ENCODE measurements at regions not wholly inside any gene's neighbourhood (a gene's known extent, or its start where the extent isn't known, plus 50 kb on each side); places are given as distances from the start of the nearest gene placed in this dataset.
"Not testable (repeated sequence)": the region's sequence is repeated elsewhere in the genome, so short reads cannot be mapped to it uniquely, and the experiment has no call there.

DNA sequence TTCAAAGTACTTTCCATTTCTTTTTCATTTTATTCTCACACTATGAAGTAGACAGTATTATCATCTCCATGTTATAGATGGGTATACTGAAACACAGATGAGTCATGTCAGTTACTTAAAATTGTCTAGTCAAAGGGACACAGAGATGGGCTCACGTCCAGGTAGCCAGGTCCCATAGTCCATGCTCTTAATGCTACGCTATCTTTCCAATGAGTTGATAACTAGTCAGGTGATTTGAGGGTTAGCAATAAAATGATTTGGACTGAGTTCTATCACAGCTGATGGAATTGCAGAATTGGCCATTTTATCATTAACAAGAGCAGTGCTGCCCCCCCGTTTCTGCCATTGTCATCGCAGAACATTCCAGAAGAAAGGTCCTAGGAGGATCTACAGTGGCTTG lies 318.9 kb downstream of the DLEU7 start:
- no peaks in the 10 kb centered on the region for H3K27me3 Mint-ChIP-seq
- H3K4me1 Mint-ChIP-seq, result peaks cover 2 to 21% (median 9%) of the 10 kb centered on the region in 3 donors
- peaks cover 1% of the 10 kb centered on the region for H3K36me3 Mint-ChIP-seq
- no peak overlapping the region for H3K4me3 Mint-ChIP-seq
- no peaks in the 10 kb centered on the region for H3K9me3 Mint-ChIP-seq
- H3K27ac Mint-ChIP-seq, result peak overlapping the region in 1 of 3 donors; percentile 55

DNA sequence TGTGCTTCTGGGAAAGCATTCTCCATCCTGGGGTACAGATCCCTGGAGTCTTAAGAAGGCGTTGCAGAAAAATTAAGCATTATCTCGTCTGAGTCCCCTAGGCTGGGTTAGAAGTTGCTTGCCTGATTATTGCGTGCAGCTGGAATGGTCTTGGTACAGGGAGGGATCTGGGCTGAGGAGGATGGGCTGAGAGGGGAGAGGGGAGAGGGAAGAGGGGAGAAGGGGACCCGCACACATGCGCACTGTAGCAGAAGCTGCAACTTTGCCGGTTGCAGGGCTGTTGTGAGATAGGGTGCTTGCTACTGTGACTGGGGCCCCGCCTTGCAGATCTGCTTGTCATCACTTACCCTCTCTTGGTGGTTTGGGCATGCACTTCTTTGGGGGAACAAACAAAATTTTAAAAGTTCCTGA lies 316.8 kb downstream of the DLEU7 start:
- no peak overlapping the region for H3K27ac Mint-ChIP-seq
- H3K9me3 Mint-ChIP-seq, result no peaks in the 10 kb centered on the region
- H3K4me3 Mint-ChIP-seq, result peak overlapping the region in 2 of 4 donors; percentile 32 to 49
- H3K27me3 Mint-ChIP-seq, result no peaks in the 10 kb centered on the region
- H3K4me1 Mint-ChIP-seq, result peaks cover 2 to 17% (median 9%) of the 10 kb centered on the region in 3 donors
- no peaks in the 10 kb centered on the region for H3K36me3 Mint-ChIP-seq

DNA sequence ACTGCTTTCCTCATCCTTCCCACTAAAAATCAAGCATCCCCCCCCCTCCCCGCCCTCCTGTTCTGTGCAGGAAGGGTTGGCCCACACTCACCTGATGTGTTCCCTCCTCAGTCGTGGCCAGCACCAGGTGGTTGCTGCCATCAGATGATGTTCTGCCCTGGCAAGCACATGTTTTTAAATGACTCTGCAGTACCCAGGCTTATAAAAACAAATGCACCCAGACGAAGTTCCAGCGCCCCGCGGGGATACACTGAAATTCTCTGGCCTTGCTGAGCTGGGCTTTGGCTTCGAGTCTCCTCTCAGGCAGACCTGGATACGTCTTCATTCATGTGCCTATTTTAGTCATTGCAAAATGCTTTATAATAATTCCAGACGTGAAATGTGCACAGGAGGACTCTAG lies 316.3 kb downstream of the DLEU7 start:
- Mint-ChIP-seq H3K27me3 (no peaks in the 10 kb centered on the region), H3K27ac (no peak overlapping the region), H3K9me3 (no peaks in the 10 kb centered on the region), H3K36me3 (no peaks in the 10 kb centered on the region), H3K4me3 (peak overlapping the region in 1 of 4 donors; percentile 78), H3K4me1 (peaks cover 2 to 19% (median 9%) of the 10 kb centered on the region in 3 donors)

DNA sequence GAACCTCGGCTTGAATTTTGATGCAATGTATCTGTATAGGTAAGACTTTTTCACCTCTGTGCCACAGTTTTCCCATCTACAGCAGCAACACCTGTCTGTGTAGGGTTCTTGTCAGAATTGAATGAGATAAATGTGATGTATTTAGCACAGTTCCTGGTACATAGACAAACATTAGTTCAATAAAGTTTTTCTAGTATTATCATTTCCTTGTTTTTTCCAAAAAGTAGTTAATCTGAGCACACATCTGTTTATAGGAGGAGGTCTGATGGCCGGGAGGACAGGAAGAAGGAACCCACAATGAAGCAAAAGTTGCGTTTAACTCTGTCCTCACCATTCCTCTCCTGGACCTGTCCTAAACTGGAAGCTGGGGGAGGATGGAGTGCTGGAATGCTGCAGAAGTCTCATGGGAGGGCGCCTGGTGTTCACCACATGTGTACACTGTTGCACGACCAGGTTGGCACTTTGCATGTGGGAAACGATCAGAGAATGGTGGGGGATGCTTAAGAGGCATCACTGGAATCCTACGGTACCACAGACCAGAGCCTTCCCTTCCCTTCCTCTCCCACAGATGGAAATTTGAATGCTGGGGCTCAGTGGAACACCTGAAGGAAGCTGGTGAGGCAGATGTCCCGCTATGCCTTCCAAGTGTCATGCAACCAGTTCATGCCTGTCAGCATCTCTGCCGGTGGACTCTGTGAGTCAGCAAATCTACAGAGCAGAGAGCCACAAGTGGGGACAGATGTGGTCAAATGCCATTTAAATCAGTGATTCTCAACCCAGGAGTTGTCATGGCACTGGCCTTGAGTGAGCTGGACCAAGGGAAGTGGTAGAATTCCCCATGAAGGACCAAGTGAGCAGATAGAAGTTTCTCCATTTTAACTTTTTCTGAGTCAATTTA lies 315.6 kb downstream of the DLEU7 start:
- no peaks in the 10 kb centered on the region for H3K27me3 Mint-ChIP-seq
- H3K36me3 Mint-ChIP-seq, result no peaks in the 10 kb centered on the region
- no peaks in the 10 kb centered on the region for H3K9me3 Mint-ChIP-seq
- H3K4me3 Mint-ChIP-seq, result peak overlapping the region in 1 of 4 donors; percentile 8
- H3K27ac Mint-ChIP-seq, result no peak overlapping the region
- H3K4me1 Mint-ChIP-seq, result peaks cover 2 to 19% (median 9%) of the 10 kb centered on the region in 3 donors

DNA sequence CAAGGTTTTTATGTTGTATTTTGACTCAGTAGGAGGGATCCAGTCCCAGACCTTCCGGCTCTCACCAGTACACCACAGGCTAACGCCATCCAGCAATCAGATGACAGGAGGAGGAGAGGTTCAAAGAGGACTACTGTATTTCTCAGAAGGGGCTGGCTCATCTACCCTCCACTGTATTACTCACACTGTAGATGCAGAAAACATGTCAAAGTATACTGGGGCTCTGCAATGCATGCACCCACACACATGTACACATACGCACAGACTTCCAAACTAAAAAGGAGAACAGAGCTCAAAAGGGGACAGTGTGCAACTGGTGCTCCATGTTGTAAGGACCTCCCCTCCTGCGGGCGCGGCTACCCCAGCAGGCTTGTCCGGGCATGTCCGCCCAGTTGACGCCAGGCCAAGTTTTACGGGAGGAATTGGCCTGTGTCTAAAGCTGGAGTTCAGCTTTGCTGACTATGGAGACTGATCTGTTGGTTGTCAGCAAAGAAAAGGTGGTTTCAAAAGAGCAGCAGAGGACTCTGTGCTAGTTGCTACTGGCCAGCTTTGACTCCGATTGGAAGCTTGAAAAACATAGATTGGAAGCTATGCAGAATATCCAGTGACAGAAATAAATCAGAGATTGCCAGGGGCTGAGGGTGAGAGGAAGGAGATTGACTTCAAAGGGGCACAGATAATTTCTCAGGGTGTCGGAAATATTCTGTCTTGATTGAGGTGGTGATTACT lies 314.2 kb downstream of the DLEU7 start:
- no peaks in the 10 kb centered on the region for H3K36me3 Mint-ChIP-seq
- peaks cover 2 to 9% (median 5%) of the 10 kb centered on the region in 3 donors for H3K9me3 Mint-ChIP-seq
- H3K4me3 Mint-ChIP-seq, result no peak overlapping the region
- H3K27me3 Mint-ChIP-seq, result no peaks in the 10 kb centered on the region
- H3K27ac Mint-ChIP-seq, result peak overlapping the region in 1 of 3 donors; percentile 62
- peaks cover 2 to 19% (median 9%) of the 10 kb centered on the region in 3 donors for H3K4me1 Mint-ChIP-seq

DNA sequence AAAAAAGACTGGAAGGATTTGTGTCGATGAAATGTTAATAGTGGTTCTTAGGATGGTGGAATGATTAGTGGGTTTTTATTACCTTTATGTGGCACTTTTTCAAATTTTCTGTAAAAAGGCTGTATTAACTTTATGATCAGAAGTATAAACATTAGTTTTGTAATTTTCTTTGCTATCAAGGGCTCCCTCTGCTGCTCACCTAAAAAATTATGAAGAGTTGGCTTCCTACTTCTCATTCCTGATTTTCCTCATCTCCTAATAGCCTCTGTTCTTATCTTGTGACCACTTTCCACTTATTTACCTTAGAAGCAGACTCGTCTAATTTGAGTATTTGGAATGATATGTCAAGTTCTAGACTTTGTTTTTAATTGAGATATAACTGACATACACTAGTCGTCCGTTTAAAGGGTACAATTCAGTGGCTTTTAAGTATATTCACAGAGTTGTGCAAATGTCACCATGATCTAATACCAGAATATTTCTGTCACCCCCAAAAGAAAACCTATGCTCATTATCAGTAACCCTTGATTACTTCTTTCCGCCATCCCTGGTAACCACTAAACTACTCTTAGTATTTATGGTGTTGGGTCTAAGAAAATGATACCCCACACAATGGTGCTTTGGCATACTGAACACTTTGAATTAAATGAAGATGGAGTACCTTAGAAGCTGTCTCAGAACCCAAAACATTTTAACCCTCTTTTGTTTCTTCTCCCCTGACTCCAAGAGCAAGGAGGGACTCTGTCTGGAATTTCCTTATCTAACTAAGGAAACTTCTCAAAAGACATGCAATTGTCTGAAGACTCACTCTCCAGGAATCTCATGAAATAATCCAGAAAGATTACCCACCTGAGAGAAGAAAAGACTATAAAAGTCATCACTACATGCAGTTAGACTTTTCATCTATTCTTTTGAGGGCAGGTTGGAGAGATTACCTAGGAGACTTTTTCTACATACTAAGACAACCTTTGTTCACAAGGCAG lies 311.3 kb downstream of the DLEU7 start:
- no peak overlapping the region for H3K4me3 Mint-ChIP-seq
- no peaks in the 10 kb centered on the region for H3K36me3 Mint-ChIP-seq
- H3K4me1 Mint-ChIP-seq, result peaks cover 0 to 12% (median 7%) of the 10 kb centered on the region in 3 donors
- H3K27ac Mint-ChIP-seq, result no peak overlapping the region
- no peaks in the 10 kb centered on the region for H3K27me3 Mint-ChIP-seq
- H3K9me3 Mint-ChIP-seq, result peaks cover 5 to 29% (median 22%) of the 10 kb centered on the region in 3 donors

DNA sequence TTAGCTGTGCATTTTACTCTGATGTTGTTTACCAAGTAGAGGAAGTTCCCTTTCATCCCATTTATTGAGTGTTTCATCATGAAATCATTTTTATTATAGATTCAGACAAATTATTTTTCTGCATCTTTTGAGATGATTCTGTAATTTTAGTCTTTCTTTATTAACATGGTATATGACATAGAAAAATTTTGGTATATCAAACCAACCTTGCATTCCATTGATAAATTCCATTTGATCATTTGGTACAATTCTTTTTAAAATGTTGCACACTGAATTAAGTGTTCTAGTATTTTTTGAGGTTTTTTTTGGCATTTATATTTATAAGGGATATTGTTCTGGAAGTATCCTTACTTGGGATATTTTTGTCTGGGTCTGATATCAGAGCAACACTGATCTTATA lies 308.4 kb downstream of the DLEU7 start:
- Mint-ChIP-seq H3K27me3 (no peaks in the 10 kb centered on the region), H3K9me3 (peaks cover 8 to 33% (median 26%) of the 10 kb centered on the region in 3 donors), H3K4me1 (peaks cover 0 to 1% (median 0%) of the 10 kb centered on the region in 3 donors)

DNA sequence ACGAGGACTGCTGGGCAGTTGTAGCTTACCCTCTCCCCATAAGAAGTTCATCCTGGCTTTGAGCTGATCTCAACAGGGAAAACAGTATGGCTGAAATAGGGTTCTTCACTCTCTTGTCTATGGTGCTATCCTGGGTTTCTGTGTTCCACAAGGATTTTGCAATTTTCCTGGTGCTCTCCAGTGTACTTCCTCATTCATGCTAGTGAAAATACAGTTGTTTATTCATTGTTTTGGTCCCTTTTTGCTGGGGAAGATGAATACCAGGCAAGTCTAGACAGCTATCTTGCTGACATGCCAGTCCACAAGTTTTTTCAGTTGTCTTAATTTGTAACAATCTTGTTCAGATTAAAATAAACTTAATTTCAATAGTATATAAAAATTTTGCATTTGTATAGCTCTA lies 306.5 kb downstream of the DLEU7 start:
- Mint-ChIP-seq H3K27ac (no peak overlapping the region), H3K36me3 (peaks cover 5% of the 10 kb centered on the region), H3K4me3 (no peak overlapping the region), H3K9me3 (peaks cover 8 to 33% (median 26%) of the 10 kb centered on the region in 3 donors), H3K4me1 (no peaks in the 10 kb centered on the region), H3K27me3 (no peaks in the 10 kb centered on the region)

More for the DNA sequence above, 308.4 kb downstream of the DLEU7 start:
- no peak overlapping the region for H3K27ac Mint-ChIP-seq
- H3K36me3 Mint-ChIP-seq, result peaks cover 5% of the 10 kb centered on the region
- H3K4me3 Mint-ChIP-seq, result no peak overlapping the region

DNA sequence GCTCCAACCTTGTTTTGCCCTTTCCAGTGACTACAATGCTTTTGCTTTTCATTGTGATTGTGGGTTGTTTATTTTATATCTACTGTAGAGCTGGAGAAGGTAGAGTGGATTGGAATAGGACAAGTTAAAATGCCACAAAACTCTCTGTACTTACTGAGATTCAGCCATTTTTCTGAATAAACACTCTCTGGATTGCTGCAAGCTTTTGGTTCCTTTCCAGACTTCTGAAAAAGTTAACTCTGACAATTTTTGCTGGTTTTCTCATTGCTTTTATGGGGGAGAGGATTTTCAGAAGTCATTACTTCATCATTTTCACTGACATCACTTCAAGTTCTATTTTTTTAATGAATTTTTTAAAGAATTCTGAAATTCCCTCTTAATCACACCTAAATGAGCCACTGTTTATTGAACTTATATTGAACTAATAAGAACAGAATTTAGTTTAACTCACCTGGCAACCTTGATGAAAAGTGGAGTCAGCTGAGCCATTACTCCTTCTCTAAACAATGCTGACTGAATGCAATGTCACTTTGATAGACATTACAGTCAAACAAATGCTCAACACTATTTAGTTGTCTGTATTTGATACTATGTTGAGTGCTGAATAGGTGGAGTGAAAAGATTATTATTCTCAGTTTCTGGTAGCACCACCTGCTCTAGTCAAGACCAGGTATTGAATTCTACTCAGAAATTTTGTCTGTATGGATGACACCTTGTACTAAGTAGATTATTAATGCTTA lies 303.5 kb downstream of the DLEU7 start:
- Mint-ChIP-seq H3K4me1 (no peaks in the 10 kb centered on the region), H3K27ac (no peak overlapping the region), H3K27me3 (no peaks in the 10 kb centered on the region), H3K4me3 (peak overlapping the region in 1 of 4 donors; percentile 32), H3K36me3 (peaks cover 5% of the 10 kb centered on the region), H3K9me3 (peaks cover 3 to 21% (median 21%) of the 10 kb centered on the region in 3 donors)

DNA sequence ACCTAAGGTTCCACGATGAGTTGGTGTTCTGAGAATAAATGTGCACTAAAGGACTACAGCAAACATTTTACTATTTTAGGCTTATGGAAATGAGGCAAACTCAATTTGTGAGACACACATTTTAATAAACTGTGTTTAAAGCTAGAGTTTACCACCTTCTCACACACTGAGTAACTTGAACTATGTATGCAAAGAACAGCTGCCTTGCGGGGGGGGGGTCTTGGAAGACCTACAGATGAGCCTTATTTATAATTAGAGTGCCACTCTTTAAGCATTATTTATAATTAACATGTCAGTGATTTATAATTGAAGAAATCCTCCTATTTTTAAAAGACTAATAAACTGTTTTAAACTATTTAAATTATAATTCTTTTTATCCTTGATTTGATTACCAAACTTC lies 300.4 kb downstream of the DLEU7 start:
- no peaks in the 10 kb centered on the region for H3K27me3 Mint-ChIP-seq
- H3K4me3 Mint-ChIP-seq, result no peak overlapping the region
- no peaks in the 10 kb centered on the region for H3K4me1 Mint-ChIP-seq
- H3K27ac Mint-ChIP-seq, result no peak overlapping the region
- peaks cover 5% of the 10 kb centered on the region for H3K36me3 Mint-ChIP-seq
- H3K9me3 Mint-ChIP-seq, result peaks cover 3 to 4% (median 3%) of the 10 kb centered on the region in 3 donors

DNA sequence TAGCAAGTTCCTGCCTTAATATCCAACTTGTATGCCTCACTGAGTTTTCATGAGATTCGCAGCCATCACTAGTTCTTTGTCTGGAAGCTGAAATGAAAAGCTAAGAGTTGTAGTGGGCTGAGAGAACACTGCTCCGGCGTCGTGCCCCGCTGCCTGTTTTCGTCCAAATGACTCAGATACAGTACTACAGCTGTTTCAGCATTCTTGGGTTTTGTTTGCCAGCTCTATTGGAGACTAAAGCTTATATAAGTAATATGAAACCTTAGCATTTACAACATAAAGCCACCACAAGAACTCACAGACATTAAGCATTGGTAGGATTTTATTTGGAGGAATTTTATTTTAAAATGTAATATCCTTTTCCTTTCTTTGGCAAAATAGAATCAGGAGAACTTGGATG lies 299.7 kb downstream of the DLEU7 start:
- H3K4me1 Mint-ChIP-seq, result no peaks in the 10 kb centered on the region
- no peak overlapping the region for H3K27ac Mint-ChIP-seq
- H3K36me3 Mint-ChIP-seq, result peaks cover 2% of the 10 kb centered on the region
- no peak overlapping the region for H3K4me3 Mint-ChIP-seq
- H3K27me3 Mint-ChIP-seq, result no peaks in the 10 kb centered on the region
- peaks cover 0 to 4% (median 3%) of the 10 kb centered on the region in 3 donors for H3K9me3 Mint-ChIP-seq

DNA sequence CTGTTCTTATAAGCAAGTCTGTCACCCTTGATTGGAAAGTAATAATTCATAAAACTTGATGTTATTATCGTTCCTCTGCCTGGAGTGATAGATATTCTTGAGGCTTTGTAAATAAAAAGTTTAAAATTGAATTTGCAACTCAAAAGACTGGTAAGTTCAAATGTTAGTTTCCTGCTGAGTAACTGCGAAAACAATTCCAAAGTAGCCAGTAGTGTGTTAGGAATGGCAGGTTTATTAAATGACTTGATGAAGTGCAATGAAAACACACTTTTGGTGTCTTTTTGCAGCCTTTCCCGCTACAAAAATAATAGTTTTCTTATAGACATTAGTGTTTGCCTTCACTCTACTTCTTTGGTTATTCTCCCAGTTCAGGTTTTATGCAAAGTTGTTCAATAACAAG lies 299.3 kb downstream of the DLEU7 start:
- Mint-ChIP-seq H3K9me3 (no peaks in the 10 kb centered on the region), H3K36me3 (peaks cover 2% of the 10 kb centered on the region), H3K27ac (no peak overlapping the region), H3K4me1 (no peaks in the 10 kb centered on the region), H3K27me3 (no peaks in the 10 kb centered on the region), H3K4me3 (no peak overlapping the region)

DNA sequence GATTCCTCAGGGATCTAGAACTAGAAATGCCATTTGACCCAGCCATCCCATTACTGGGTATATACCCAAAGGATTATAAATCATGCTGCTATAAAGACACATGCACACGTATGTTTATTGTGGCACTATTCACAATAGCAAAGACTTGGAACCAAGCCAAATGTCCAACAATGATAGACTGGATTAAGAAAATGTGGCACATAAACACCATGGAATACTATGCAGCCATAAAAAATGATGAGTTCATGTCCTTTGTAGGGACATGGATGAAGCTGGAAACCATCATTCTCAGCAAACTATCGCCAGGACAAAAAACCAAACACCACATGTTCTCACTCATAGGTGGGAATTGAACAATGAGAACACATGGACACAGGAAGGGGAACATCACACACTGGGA lies 296.3 kb downstream of the DLEU7 start:
- not testable (repeated sequence) for H3K27me3 Mint-ChIP-seq, H3K4me3 Mint-ChIP-seq, H3K36me3 Mint-ChIP-seq, H3K27ac Mint-ChIP-seq, H3K4me1 Mint-ChIP-seq, H3K9me3 Mint-ChIP-seq

DNA sequence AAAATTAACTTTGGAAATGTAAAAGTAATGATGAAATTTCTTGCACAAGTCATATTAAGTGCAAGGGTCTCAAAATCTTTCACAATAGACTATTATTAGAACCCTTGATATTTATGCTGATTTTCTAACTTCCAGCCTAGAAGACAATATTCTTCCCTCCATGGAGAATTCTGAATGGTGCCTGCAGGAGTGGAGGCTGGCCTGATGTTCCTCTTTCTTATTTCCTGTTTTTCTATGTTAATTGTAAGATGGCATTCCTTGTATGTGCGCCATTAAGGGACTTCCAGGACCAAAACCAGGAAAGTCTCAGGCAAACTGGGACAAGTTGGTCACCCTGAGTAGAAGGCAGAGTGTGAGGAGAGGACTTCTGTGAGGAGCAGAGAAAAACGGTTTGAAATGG lies 294.9 kb downstream of the DLEU7 start:
- peaks cover 0 to 1% (median under 1%) of the 10 kb centered on the region in 3 donors for H3K9me3 Mint-ChIP-seq
- peaks cover 2% of the 10 kb centered on the region for H3K36me3 Mint-ChIP-seq
- no peaks in the 10 kb centered on the region for H3K27me3 Mint-ChIP-seq
- peaks cover 0 to 1% (median 0%) of the 10 kb centered on the region in 3 donors for H3K4me1 Mint-ChIP-seq
- no peak overlapping the region for H3K4me3 Mint-ChIP-seq
- H3K27ac Mint-ChIP-seq, result no peak overlapping the region
